RWPE1 (cell line): ENCODE measurements at regions not wholly inside any gene's neighbourhood (a gene's known extent, or its start where the extent isn't known, plus 50 kb on each side); places are given as distances from the start of the nearest gene placed in this dataset.

Source experiments
- CTCF ChIA-PET: fragments of 350-600 bp; sonication (Branson Sonifier 250); formaldehyde crosslinking; extraction: SDS; loops from one replicate; lab custom pipeline; 2021; lab: Yijun Ruan, JAX
- POLR2A ChIA-PET: fragments of 400-600 bp; formaldehyde crosslinking; extraction: SDS; loops from one replicate; lab custom pipeline; 2020; ENCODE audit warnings: antibody characterized with exemption; ENCODE audit not compliant: low non-redundant PET; lab: Yijun Ruan, JAX
- DNase-seq: peaks from one replicate; pipeline ENCODE4 v3.0.0; 2012; ENCODE audit warnings: low spot score
- H3K27ac ChIP-seq: fragments of 450-650 bp; 2 replicates; pipeline ENCODE4 v1.5.1; 2017
- CTCF ChIP-seq: fragments of 450-650 bp; conservative IDR thresholded peaks from 2 replicates; pipeline ENCODE4 v1.5.1; 2017; ENCODE audit warnings: low read depth, mild to moderate bottlenecking

GRCh38 chr3:144106970-144107369 is 135.3 kb downstream of the DIPK2A start:
- POLR2A ChIA-PET = no interaction called here
- H3K27ac ChIP-seq = no peak overlapping the region
- CTCF ChIA-PET = no interaction called here
- no peak for DNase-seq
- no peak for TF ChIP-seq CTCF

GRCh38 chr3:144107923-144108322 is 136.3 kb downstream of the DIPK2A start:
- H3K27ac ChIP-seq = no peak overlapping the region
- DNase-seq = no peak
- TF ChIP-seq CTCF = no peak
- ChIA-PET CTCF (no interaction called here), POLR2A (no interaction called here)

- no peak for TF ChIP-seq CTCF
- POLR2A ChIA-PET = no interaction called here
- no peak overlapping the region for H3K27ac ChIP-seq
- CTCF ChIA-PET = no interaction called here
- DNase-seq = no peak
Observed at GRCh38 chr3:144109944-144110343, 138.3 kb downstream of the DIPK2A start.

- ChIA-PET CTCF (interaction anchor here (0.7 kb wide), 1 partner anchor 683 kb away, joined by 3 read pairs; no protein-coding TSS in a partner anchor), POLR2A (no interaction called here)
- DNase-seq = no peak
- TF ChIP-seq CTCF = no peak
- no peak overlapping the region for H3K27ac ChIP-seq
Observed at GRCh38 chr3:144112036-144112435, 140.4 kb downstream of the DIPK2A start.

- TF ChIP-seq CTCF = no peak
- no peak overlapping the region for H3K27ac ChIP-seq
- ChIA-PET POLR2A (no interaction called here), CTCF (interaction anchor here (0.7 kb wide), 1 partner anchor 682 kb away, joined by 3 read pairs; no protein-coding TSS in a partner anchor)
- no peak for DNase-seq
Observed at GRCh38 chr3:144112437-144112836, 140.8 kb downstream of the DIPK2A start.

- ChIA-PET CTCF (no interaction called here), POLR2A (no interaction called here)
- H3K27ac ChIP-seq = no peak overlapping the region
- no peak for DNase-seq
- TF ChIP-seq CTCF = no peak
Observed at GRCh38 chr3:144114767-144115166, 143.1 kb downstream of the DIPK2A start.

GRCh38 chr3:144119633-144120032 is 148.0 kb downstream of the DIPK2A start:
- CTCF ChIA-PET = no interaction called here
- H3K27ac ChIP-seq = no peak overlapping the region
- POLR2A ChIA-PET = no interaction called here
- no peak for TF ChIP-seq CTCF
- no peak for DNase-seq
